PC-9 (cell line): ENCODE measurements at regions not wholly inside any gene's neighbourhood (a gene's known extent, or its start where the extent isn't known, plus 50 kb on each side); places are given as distances from the start of the nearest gene placed in this dataset.

Experiments used
- BruUV-seq: library from RNA; stranded (reverse); fragments of 400-500 nt; replicated peaks from 2 replicates; lab custom pipeline; 2021; lab: Mats Ljungman, UMichigan
- CTCF ChIA-PET: fragments of 300-600 bp; sonication (Branson Sonifier 250); formaldehyde crosslinking; loops from one replicate; lab custom pipeline; 2022; ENCODE audit warnings: antibody characterized with exemption; lab: Charles Lee
- POLR2A ChIA-PET: fragments of 300-600 bp; sonication (Branson Sonifier 250); formaldehyde crosslinking; loops from one replicate; lab custom pipeline; 2022; ENCODE audit warnings: antibody characterized with exemption; ENCODE audit not compliant: unreplicated experiment; lab: Charles Lee
- DNase-seq, 2 experiments: peaks; one replicate each; pipeline versions ENCODE4 v3.0.0 to v3.0.0-alpha.2; 2015 to 2022; ENCODE audit warnings: mixed read lengths in 1 of 2
- H2AFZ ChIP-seq: fragments of 200-600 bp; sonication (generic); 2 replicates; pipeline ENCODE4 v1.8.1; 2017; ENCODE audit warnings: antibody characterized with exemption
- H3F3A ChIP-seq: fragments of 200-600 bp; sonication (generic); 2 replicates; pipeline ENCODE4 v1.8.1; 2017; ENCODE audit warnings: antibody characterized with exemption, mild to moderate bottlenecking, low read depth; ENCODE audit not compliant: insufficient read depth
- H3K27ac ChIP-seq: fragments of 200-600 bp; sonication (generic); 2 replicates; pipeline ENCODE4 v1.6.1; 2016; ENCODE audit warnings: mixed run types
- H3K27me3 ChIP-seq: fragments of 200-600 bp; sonication (generic); 2 replicates; pipeline ENCODE4 v1.6.1; 2016; ENCODE audit warnings: low read depth, mixed run types; ENCODE audit not compliant: insufficient read depth
- H3K36me3 ChIP-seq: fragments of 200-600 bp; sonication (generic); 2 replicates; pipeline ENCODE4 v1.6.1; 2016; ENCODE audit warnings: low read depth, mixed run types
- H3K4me1 ChIP-seq: fragments of 200-600 bp; sonication (generic); replicated peaks from 2 replicates; pipeline ENCODE4 v1.6.1; 2016; ENCODE audit warnings: mixed run types; ENCODE audit not compliant: insufficient read depth
- H3K4me2 ChIP-seq: fragments of 200-600 bp; sonication (generic); 2 replicates; pipeline ENCODE4 v1.6.1; 2017; ENCODE audit warnings: mixed run types
- H3K4me3 ChIP-seq: fragments of 200-600 bp; sonication (generic); 2 replicates; pipeline ENCODE4 v1.6.1; 2016; ENCODE audit warnings: mixed run types
- H3K79me2 ChIP-seq: fragments of 200-600 bp; sonication (generic); 2 replicates; pipeline ENCODE4 v1.6.1; 2017; ENCODE audit warnings: low read depth, mixed run types
- H3K9me2 ChIP-seq: fragments of 200-600 bp; sonication (generic); 2 replicates; pipeline ENCODE4 v1.8.1; 2017; ENCODE audit warnings: mild to moderate bottlenecking; ENCODE audit not compliant: insufficient read depth
- H3K9me3 ChIP-seq: fragments of 200-600 bp; sonication (generic); 2 replicates; pipeline ENCODE4 v1.8.1; 2016; ENCODE audit warnings: low read depth; ENCODE audit not compliant: insufficient read depth
- H4K20me1 ChIP-seq: fragments of 200-600 bp; sonication (generic); 2 replicates; pipeline ENCODE4 v1.8.1; 2017; ENCODE audit not compliant: insufficient read depth
- EZH2 ChIP-seq: fragments of 200-600 bp; sonication (generic); IDR thresholded peaks from 2 replicates; pipeline ENCODE4 v1.8.0; 2017; ENCODE audit warnings: antibody characterized with exemption, low read depth
- intact Hi-C: fragments of 100-400 bp; cut with micrococcal nuclease; formaldehyde crosslinking; loops from one replicate; pipeline ENCODE4 v1.10.0; 2022; ENCODE audit not compliant: unreplicated experiment
- TF ChIP-seq, protein P1 (sequence below): fragments of 200-600 bp; sonication (generic); conservative IDR thresholded peaks from 2 replicates; pipeline ENCODE4 v1.6.1; 2017; ENCODE audit warnings: mixed run types, antibody characterized with exemption, mild to moderate bottlenecking, moderate library complexity

DNA sequence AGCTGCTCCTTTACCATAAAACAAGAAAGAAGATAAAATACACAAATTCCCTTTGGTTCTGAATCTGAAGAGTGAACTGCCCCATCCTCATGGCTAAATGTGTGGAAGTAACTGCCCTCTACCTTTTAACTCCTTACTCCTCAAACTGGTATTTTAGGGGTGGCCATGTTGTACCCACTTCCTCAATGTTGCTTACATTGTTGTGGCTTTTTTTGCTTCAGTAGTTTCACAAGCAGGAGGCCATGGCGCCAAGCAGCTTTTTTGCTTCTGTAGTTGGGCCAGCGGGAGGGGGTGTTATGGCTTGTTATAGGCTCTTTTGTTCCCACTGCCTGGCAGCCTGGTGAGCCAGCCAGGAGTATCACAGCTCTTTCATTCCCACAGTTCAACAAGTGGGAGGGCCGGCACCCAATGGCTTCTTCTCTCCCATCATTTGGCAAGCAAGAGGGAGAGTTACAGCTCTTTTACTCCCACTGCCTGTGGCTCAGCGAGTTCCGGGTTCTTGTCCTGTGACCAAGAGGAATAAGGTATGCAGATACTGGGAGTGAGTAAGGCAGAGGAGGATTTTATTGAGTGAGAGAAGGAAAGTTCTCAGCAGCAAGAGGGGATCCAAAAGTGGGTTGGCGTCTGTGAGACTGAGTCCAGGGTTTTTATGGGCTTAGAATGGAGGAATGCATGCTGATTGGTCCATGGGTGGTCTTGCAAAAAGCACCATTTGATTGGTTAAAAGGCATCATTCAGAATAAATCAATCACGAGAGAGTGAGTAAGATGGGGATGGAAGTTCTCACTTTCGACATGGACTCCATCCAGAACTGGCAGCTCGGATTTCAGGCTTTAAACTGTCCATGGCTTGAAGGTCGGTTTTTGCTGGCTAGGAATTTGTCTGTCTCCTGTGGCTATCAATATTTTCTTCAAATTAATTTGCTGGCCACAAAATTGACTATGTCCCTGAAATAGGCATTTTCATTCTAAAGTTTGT is 429.6 kb downstream of the HLX start:
- Histone ChIP-seq H3K4me1 (no peaks in the 10 kb centered on the region), H3K36me3 (no peaks in the 10 kb centered on the region), H3K9me3 (no peaks in the 10 kb centered on the region), H3K9me2 (no peaks in the 10 kb centered on the region), H3K79me2 (no peaks in the 10 kb centered on the region), H2AFZ (no peak overlapping the region), H3F3A (no peaks in the 10 kb centered on the region), H3K27me3 (no peaks in the 10 kb centered on the region), H3K4me2 (no peak overlapping the region), H3K27ac (no peak overlapping the region), H4K20me1 (no peaks in the 10 kb centered on the region), H3K4me3 (no peak overlapping the region)
- no TSS peak for BruUV-seq
- ChIA-PET POLR2A (no interaction called here), CTCF (no interaction called here)
- TF ChIP-seq, protein P1, sequence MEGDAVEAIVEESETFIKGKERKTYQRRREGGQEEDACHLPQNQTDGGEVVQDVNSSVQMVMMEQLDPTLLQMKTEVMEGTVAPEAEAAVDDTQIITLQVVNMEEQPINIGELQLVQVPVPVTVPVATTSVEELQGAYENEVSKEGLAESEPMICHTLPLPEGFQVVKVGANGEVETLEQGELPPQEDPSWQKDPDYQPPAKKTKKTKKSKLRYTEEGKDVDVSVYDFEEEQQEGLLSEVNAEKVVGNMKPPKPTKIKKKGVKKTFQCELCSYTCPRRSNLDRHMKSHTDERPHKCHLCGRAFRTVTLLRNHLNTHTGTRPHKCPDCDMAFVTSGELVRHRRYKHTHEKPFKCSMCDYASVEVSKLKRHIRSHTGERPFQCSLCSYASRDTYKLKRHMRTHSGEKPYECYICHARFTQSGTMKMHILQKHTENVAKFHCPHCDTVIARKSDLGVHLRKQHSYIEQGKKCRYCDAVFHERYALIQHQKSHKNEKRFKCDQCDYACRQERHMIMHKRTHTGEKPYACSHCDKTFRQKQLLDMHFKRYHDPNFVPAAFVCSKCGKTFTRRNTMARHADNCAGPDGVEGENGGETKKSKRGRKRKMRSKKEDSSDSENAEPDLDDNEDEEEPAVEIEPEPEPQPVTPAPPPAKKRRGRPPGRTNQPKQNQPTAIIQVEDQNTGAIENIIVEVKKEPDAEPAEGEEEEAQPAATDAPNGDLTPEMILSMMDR, result no peak
- no peak for TF ChIP-seq EZH2
- DNase-seq, result no peak
- intact Hi-C loops, result no loop called here

DNA sequence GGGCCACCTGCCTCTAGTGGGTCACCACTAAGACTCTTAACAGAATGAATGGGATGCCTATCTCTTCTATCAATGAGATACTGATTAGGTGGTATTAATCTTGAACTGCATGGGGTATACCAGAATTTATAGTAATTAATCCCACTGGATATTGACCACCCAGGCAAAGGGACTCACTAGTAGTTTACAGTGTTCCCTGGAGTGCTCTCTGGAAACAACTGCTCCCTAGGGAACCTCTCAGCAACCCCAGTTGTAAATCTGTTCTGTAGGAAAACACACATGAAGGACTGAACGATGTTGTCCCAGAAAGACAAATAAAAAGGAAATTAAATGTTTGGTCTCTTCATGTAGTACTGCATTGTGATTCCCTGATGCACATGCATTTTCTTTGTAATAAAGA is 430.5 kb downstream of the HLX start:
- H3K27ac ChIP-seq, result no peak overlapping the region
- BruUV-seq, result no TSS peak

DNA sequence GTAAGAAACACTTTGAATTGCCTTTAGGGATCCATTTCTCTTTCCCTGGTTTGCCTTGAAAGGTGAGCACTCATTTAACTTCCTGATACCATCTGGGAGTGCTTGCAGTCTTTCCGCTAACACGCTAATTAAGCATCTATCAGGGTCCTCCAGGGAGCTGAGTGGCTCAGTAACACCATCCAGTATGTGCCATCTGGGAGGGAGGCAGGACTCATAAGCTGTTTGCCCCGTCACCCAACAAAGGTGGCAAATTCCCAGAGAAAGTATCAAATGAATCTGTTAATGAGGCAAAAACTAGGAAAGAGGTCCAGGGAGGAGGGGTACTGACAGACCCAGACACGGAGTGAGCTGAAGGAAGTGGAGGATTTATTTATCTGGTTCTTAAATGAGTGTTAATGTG is 430.9 kb downstream of the HLX start:
- Histone ChIP-seq H4K20me1 (no peaks in the 10 kb centered on the region), H3K9me2 (no peaks in the 10 kb centered on the region), H3K27ac (no peak overlapping the region), H2AFZ (no peak overlapping the region), H3K9me3 (no peaks in the 10 kb centered on the region), H3K79me2 (no peaks in the 10 kb centered on the region), H3K36me3 (no peaks in the 10 kb centered on the region), H3K4me2 (no peak overlapping the region), H3K27me3 (no peaks in the 10 kb centered on the region), H3K4me3 (no peak overlapping the region), H3K4me1 (no peaks in the 10 kb centered on the region), H3F3A (no peaks in the 10 kb centered on the region)
- no peak for DNase-seq
- TF ChIP-seq, protein P1, result no peak
- TF ChIP-seq EZH2, result no peak
- ChIA-PET POLR2A (no interaction called here), CTCF (no interaction called here)
- intact Hi-C loops, result no loop called here
- BruUV-seq, result no TSS peak

More for the DNA sequence above, 430.5 kb downstream of the HLX start:
- Histone ChIP-seq H2AFZ (no peak overlapping the region), H3K4me2 (no peak overlapping the region), H3K36me3 (no peaks in the 10 kb centered on the region), H3K4me3 (no peak overlapping the region), H3K9me3 (no peaks in the 10 kb centered on the region), H4K20me1 (no peaks in the 10 kb centered on the region), H3K4me1 (no peaks in the 10 kb centered on the region), H3F3A (no peaks in the 10 kb centered on the region), H3K27me3 (no peaks in the 10 kb centered on the region), H3K79me2 (no peaks in the 10 kb centered on the region), H3K9me2 (no peaks in the 10 kb centered on the region)
- no peak for DNase-seq
- ChIA-PET POLR2A (no interaction called here), CTCF (no interaction called here)
- TF ChIP-seq EZH2, result no peak
- TF ChIP-seq, protein P1, result no peak
- intact Hi-C loops, result no loop called here
